Activated CD8-positive, alpha-beta memory T cell treated with anti-CD3 and anti-CD28 coated beads, Interleukin-2, amount 50 U/mL, for 48 hours (primary cell): ENCODE measurements at regions not wholly inside any gene's neighbourhood (a gene's known extent, or its start where the extent isn't known, plus 50 kb on each side); places are given as distances from the start of the nearest gene placed in this dataset.

ENCODE experiments used
- DNase-seq: peaks from one replicate; pipeline ENCODE4 v3.0.0-alpha.2; 2020

- no peak for DNase-seq
Measured at GRCh38 chr2:146918280-146918679, 926.5 kb upstream of the ACVR2A start.

- DNase-seq = no peak
Measured at GRCh38 chr2:146917431-146918042, 927.3 kb upstream of the ACVR2A start.

GRCh38 chr2:146916914-146917313 is 927.9 kb upstream of the ACVR2A start:
- no peak for DNase-seq

- DNase-seq = no peak
Measured at GRCh38 chr2:146913476-146913875, 931.4 kb upstream of the ACVR2A start.

GRCh38 chr2:146912536-146912935 is 932.3 kb upstream of the ACVR2A start:
- no peak for DNase-seq

- DNase-seq = no peak
Measured at GRCh38 chr2:146908776-146909175, 936.1 kb upstream of the ACVR2A start.

- no peak for DNase-seq
Measured at GRCh38 chr2:146898083-146898482, 946.7 kb upstream of the ACVR2A start.

- DNase-seq = no peak
Measured at GRCh38 chr2:146894514-146894913, 950.3 kb upstream of the ACVR2A start.

- no peak for DNase-seq
Measured at GRCh38 chr2:146893500-146894041, 951.3 kb upstream of the ACVR2A start.

GRCh38 chr2:146890491-146890890 is 954.3 kb upstream of the ACVR2A start:
- DNase-seq = no peak

- no peak for DNase-seq
Measured at GRCh38 chr2:146879882-146880281, 964.9 kb upstream of the ACVR2A start.

- DNase-seq = no peak
Measured at GRCh38 chr2:146874260-146874658, 970.6 kb upstream of the ACVR2A start.

- DNase-seq = no peak
Measured at GRCh38 chr2:146873646-146874259, 971.1 kb upstream of the ACVR2A start.

GRCh38 chr2:146873056-146873455 is 971.8 kb upstream of the ACVR2A start:
- DNase-seq = no peak

GRCh38 chr2:146870691-146871090 is 974.1 kb upstream of the ACVR2A start:
- DNase-seq = no peak

- no peak for DNase-seq
Measured at GRCh38 chr2:146869328-146869727, 975.5 kb upstream of the ACVR2A start.

GRCh38 chr2:146868051-146868450 is 976.8 kb upstream of the ACVR2A start:
- DNase-seq = no peak

- DNase-seq = no peak
Measured at GRCh38 chr2:146867477-146867986, 977.3 kb upstream of the ACVR2A start.

GRCh38 chr2:146853741-146854444 is 990.9 kb upstream of the ACVR2A start:
- DNase-seq = no peak

- no peak for DNase-seq
Measured at GRCh38 chr2:146852661-146853060, 992.2 kb upstream of the ACVR2A start.

GRCh38 chr2:146850746-146851145 is 994.1 kb upstream of the ACVR2A start:
- no peak for DNase-seq

GRCh38 chr2:146847846-146848245 is 997.0 kb upstream of the ACVR2A start:
- no peak for DNase-seq

- DNase-seq = no peak
Measured at GRCh38 chr2:146844226-146844990, 1000.4 kb upstream of the ACVR2A start.
